ENCODE measurements at regions not wholly inside any gene's neighbourhood (a gene's known extent, or its start where the extent isn't known, plus 50 kb on each side); places are given as distances from the start of the nearest gene placed in this dataset.

DNA sequence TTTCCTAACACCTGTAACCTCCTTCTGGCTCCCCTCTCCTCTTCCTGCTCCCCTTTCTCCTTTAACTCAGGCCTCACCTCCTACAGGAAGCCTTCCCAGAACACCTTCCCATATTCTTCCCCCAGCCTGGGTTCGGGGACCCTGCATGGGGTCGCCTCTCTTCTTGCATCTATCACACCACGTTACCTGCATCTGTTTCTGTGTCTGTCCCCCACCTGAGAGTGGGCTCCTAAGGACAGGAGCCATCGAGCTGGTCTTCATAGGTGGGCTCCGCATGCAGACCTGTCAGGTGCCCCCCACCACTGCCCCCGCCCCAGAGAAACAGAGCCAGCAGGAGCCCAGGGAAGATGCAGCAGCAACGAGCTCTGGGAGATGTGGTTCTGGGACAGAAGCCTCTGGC lies 123.2 kb upstream of the GLI2 start:
- TF ChIP-seq CTCF (conservative IDR thresholded peaks at IDR 0.05 in 1 of 2, IDR thresholded peaks at IDR 0.05 in 1 of 2; ENCODE audit: extremely low read depth in 1 of 2, insufficient read depth in 1 of 2, low read depth in 1 of 2, low read length in 2 of 2): no peak
- TF ChIP-seq EZH2 (IDR thresholded peaks at IDR 0.05; ENCODE audit: borderline replicate concordance, low read length): no peak
